Medulla oblongata (tissue), 1 donor: ENCODE measurements at regions not wholly inside any gene's neighbourhood (a gene's known extent, or its start where the extent isn't known, plus 50 kb on each side); places are given as distances from the start of the nearest gene placed in this dataset.
"Not testable (repeated sequence)": the region's sequence is repeated elsewhere in the genome, so short reads cannot be mapped to it uniquely, and the experiment has no call there.

Source experiments
- DNase-seq: peaks from one replicate; pipeline ENCODE4 v3.0.0-alpha.2; 2015; ENCODE audit errors: extremely low spot score

DNA sequence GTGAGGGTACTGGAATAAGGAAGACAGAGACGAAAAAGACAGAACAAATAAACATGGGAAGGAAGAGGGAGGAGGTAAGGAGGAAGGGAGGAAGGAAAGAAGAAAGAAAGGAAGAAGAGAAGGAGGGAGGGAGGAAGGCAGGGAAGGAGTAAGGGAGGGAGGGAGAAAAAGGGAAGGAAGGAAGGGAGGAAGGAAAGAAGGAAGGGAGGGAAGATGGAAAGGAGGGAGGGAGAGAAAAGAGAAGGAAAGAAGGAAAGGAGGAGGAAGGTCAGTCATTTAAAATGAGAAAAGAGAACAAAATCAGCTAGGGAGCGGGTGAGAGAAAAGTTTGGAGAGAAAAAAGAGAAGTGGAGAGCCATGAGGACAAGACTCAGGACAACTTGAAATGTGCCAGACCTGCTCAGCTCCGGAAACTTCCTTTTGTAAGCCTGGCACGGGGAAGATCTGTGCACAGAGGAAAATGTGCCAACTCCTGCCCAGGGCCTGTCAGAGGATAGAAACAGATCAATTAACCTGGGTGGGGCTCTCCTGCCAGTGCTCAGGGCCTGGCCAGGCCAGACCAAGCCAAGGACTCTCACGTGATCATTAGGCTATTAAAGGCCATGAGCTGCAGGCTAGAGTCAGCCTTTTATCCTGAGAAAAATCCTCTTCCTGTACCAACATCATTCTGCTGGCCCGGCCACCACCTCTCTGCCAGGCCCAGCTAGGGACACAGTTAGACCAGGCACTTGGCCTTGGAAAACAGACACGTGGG, 50.1 kb upstream of the BCL6 start:
- DNase-seq: peak; percentile 14

DNA sequence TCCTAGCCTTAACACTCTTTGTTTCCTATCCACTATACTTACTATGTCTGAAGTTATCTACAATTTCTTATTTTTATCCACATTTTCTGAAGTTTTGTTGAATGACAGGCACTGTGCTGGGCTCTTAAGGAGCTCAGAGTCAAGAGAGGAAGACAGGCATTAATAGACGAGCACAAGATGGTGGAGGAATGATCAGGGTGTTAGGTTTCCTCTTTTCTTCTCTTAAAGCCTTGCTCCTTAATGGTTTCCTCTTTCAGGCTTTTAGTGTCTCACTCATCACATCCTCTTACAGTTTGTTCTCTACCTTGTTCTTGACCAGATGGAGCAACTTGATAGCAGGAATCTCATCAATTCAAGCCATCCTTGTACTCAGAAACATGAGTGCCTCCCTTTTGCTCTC, 52.9 kb upstream of the BCL6 start:
- no peak for DNase-seq

DNA sequence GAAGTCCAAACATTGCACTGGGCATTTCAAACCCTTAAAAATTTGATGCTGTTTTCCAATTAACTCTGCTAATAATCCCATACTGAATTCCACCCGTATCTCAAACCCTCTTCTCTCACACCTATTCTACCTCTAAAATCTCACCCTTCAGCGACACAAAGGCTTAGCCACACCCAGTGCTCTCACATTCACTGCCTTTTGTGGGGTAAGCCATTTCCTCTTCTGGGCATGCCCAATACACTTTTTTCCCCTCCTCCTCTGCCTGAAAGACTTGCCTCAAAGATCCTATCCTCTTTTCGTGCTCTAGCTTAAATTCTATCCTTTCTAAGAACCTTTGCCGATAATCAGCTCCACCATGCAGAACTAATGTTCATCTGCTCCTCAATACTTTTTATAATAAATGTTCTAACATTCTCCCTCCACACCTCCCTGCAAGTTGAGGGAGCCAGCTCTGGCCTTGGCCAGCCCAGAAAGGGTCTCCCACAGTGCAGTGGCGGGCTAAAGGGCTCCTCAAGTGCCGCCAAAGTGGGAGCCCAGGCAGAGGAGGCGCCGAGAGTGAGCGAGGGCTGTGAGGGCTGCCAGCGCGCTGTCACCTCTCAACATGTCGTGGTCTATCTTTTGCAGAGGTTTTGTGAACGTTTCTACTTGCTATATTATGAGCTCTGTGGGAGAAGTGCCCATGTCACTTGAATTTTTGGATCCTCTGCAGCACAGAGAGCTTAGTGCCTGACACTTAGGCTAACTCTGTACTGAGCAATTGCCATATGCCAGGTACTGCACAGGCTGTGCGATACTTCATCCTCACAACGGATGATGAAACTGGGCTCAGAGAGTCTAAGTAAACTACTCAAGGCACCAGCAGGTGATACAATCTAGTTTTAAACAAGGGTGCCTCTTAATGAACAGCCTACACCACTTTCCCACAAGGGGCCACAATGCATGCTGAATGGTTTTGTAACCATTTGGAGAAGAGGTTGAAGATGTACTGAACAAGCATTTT, 53.6 kb upstream of the BCL6 start:
- DNase-seq: no peak

DNA sequence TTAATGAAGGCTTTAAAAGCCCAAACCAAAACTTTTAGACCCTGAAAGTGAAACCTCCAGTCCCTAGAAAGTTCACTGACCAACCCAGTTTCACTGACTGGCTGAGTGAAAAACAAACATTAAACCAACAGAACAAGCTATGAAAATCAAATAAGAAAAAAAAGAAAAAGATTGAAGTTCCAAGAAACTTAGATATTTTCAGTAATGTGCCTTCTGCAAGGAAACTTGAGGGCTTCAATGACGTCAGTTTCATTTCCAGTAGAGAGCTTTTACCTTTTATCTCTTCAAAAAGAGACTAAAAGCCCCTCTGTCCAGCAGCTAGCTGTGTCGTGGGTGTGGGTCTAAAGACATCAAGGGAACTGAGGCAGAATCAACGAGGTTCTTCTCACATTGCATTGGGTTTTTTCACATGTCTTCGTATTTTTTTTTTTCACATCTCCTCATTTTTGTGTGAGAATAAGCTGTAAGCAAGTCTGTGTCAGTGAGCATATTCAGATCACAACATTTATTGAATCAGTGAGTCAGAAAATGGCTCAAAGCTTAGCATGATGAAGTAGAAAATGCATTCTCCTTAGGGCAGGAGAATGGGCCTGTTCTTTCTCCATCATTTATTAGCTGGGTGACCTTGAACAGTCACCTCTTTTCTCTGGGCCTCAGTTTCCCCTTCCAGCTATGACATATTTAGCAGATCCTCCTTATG, 54.8 kb upstream of the BCL6 start:
- DNase-seq: no peak

DNA sequence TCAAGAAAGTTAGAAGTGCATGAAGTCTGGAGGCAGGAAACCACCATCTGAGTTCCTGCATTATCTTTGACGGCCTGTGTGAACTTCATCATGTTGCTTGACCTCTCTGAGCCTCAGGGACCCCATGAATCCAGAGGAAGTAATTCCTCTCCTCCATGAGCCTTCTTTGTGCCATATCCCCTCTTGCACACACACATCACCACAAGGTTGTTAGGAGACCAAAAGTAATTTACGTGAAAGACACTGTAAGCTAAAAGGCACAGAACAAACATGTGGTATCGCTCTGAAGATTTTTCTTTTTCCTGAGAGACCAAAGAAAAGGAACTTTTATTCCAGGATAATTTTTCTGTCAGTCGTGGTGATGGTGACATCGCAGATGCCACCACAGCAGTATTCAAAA, 55.9 kb upstream of the BCL6 start:
- DNase-seq: no peak

DNA sequence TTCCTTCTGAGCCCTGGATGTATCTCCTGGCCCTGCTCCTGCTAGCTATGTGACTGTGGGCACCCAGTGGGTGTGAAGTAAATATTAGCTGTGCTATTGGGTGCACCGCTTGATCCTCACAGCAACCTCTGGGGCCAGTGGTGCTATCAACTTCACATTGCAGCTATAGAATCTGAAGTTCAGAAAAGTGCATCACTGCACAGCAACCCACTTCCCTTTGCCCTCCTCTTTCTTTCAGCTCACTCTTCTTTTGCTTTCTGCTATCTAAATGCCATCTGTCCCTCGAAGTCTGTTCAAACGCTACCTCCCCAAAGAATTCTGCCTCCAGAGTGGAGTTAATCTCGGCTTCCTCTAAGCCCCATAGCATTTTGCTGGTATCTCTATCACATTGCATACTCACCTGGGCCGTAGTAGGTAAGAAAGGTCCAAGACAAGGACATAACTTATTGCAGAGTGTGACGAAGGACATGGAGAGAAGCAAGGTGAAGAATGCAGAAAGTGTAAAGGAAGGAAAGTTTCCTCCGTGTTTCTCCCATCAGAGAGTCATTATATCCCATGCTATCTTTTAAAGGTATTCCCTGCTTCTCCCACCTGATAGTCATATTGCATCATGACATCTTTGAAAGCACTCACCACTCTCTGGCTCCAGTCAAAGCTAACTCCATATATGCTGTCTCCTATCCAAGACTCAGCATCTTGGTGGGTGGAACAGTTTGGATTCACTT, 57.1 kb upstream of the BCL6 start:
- DNase-seq: no peak

DNA sequence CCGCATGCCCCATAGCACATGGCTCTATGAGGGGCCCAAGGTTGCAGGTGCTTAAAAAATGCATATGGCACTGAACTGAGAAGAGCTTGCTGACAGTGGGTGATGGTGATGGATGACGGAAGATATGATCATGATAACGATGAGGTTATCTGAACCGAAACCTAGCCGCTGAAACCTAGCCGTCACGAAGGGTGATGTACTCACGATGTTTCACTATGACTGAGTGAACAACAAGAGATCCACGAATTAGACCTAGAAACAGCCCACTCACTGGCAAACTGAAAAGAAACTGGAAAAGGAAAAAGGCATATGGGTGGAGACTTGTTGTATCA, 57.6 kb upstream of the BCL6 start:
- DNase-seq: no peak

DNA sequence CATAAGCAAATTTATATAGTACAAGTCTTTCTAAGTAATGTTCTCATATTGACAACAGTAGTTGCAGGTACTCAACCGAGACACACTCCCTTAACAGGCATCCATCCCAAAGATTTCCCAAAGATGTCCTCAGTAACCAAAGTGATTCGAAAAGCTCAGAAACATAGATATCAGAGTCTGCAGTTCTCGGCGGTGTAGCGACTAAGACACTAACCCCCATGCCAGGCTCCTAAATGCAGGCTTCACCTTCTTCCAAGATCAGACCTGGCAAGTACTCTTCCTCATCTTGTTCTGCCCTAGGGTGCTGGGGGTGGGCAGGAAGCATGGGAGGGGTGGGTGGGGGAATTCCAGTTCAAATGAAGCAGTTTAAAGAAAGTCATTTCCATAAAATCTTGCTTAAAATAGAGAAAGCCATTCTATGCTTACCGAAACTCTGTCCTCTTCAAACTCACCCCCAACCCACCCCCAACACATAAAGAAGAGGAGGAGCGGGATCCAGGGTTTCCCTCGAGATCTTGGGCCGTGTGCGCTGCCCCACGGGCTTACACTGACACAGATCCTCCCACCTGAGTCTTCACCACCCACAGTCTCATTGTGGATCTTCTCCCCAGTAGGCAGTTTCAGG, 59.0 kb upstream of the BCL6 start:
- DNase-seq: no peak

DNA sequence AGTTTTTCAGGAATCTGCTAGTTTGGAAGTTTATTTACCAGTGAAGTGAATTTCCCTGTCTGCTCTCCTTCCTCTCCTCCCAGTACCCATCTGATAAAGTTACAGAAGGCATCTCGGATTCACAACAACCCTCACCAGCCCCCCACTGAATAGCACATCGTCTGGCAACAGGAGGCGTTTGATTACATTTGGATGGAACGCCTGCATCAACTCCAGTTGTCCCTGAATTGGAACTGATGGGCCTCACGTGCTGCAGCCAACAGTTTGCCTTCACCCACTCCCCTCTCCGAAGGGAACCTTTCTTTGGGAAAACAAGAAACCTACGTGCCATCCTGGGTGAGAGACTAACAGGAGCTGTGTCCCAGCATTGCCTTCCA, 59.5 kb upstream of the BCL6 start:
- DNase-seq: no peak

DNA sequence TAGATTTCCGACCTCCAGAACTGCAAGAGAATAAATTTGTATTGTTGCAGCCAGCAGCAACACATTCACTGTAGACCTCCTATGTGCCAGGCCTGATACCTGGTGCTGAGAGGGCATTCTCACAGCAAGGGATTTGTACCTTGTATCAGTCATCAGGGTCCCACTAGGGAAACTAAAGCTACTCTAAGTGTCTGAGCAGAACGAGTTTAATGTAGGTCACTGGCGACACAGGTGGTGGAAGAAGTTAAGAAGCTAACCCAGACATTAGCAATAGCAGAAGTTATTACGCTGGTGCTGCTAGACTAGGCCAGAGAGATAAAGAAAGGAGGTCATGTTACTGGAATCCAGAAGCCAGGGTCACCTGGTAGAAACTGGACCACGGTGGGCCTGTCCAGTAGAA, 60.5 kb upstream of the BCL6 start:
- DNase-seq: no peak

DNA sequence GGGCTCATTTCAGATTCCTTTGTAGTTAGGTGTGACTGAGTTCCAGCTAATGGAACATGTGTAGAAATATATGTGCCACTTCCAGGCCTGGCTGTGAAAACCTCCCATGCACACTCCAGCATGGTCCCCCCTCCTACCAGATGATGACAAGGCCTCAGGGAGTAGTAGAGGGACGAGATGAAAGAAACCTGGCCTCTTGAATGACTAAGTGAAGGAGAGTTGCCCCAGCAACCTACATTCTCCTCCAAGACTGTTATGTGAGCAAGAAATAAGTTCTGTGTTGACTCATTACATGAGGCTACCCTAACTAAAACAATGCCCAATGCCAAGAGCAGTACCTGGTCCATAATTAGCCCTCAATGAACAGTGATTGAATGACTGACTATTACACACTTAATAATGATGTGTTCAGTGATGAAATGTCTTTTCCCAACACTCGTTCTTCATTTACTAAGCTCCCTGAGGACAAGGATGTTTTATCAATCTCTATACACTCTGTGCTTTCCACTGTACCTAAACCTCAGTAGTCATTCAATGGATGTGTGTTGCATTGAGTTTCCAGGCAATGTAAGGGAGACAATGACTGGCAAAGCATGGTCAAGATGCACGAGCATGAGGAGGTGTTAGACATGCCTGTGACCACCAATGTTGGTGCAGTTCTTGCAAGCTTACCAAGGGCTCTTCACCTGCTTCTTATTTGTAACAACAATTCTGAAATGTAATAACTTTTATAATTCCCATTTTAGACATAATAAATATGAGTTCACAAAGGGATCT, 62.0 kb upstream of the BCL6 start:
- DNase-seq: no peak

DNA sequence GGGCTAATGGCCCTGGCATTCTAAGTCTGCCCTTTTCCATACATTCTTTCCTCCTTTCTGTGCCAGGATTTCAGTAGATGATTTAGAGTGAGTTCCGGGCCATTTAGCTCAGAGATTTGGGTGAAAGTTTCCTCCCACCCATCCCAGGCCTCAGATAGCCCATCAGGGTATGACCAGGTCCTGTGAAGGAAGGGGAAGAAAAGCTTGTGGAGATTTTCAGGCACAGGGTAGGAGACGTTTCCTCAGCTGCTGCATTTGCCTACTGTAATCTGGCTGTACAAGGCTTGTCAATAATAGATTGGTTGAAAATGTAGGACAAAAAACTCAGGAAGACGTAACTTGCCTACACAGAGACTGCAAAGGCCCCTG, 63.2 kb upstream of the BCL6 start:
- no peak for DNase-seq

DNA sequence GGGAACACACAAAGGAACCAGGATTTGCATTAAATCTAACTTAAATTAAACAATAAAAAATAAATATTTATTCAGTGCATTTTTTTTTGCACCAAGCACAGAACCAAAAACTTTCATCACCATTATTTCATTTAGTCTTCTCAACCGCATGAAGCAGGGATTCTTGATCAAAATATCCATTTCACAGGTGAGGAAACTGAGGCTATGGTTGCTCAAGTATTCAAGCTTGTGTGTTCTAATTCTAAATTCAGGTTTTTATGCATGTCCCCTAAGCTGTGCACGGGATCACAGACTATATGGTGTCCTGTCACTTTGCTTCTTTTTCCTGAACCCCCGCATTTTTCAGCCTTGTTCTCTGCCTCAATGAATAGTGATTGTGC, 64.3 kb upstream of the BCL6 start:
- DNase-seq: no peak

DNA sequence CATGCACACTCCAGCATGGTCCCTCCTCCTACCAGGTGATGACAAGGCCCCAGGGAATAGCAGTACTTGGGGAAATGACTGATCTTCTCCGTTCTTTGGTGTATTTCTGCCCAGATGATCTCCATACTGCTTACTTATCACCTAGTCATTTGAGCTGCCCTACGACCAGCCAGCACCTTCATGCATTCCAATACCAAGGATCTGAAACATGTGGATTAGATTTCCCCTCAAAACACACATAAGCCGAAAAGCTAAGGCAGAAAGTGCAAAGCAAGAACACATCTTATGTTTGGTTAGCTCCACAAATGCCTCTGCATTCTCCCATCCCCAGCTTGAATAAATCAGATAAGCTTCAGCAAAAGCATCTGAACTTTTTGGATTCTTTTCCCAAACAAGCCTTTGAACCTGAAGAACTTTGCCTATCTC, 64.8 kb upstream of the BCL6 start:
- no peak for DNase-seq

DNA sequence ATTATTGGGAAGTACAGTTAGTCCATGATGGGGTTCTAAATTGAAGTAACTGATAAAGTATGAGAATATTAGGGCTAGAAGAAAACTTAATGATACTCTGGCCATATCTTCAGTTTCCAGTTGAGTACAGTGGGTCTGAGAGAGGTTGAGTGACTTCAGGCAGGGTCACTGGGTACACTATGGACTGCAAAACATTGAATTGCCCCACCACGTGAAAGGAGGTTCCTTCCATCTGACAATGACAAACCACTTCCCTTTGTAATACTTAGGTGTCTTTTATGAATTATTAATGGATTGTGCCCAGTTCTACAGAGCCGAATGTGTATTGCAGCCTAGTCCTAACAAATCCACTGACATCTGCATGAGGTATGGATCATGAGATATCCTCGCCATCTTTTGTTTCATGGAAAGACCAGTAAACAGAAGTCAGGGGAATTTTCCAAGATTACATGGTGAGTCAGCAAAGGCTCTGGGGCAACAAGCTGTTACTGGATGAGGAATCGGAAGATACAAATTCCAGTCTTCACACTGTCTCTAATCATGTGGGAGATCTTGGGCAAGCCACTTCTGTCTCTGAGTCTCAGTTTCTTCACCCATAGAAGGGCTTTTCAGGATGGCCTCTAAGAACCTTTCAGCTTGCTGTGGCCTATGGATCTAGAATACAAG, 66.5 kb upstream of the BCL6 start:
- DNase-seq: no peak

DNA sequence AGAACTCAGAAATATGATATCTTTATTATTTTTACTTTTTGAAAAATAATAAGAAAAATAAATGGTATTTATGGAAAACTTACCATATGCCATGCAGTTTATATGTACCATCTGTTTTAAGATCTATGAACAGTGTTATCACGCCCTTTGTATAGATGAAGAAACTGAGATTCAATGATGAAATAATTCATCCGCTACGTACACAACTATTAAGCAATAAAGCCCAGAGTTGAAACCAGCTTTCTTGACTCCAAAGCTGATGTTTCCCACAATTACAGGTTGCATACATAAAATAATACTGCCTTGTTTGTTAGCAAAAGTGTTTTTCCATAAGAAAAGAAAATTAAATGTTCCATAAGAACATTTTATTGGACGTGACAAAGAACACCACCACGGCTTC, 67.2 kb upstream of the BCL6 start:
- DNase-seq: no peak

DNA sequence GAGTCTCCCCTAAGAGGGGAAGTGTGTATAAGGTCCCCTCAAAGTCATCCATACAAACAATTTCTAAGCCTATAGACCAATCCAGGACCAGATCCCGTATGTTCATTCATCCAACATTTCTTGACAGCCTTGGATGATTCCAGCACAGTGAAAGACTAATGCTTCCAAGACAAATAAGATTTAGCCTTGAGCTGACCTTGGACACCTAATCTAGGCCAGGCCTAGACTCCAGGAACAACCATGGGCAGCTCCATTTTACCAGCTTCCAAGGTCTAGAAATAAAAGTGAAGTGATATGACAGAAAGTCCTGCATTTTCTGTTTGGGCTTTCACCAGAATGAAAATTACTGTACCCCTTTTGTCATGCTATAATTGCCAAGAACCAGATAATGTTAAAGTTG, 67.9 kb upstream of the BCL6 start:
- no peak for DNase-seq

DNA sequence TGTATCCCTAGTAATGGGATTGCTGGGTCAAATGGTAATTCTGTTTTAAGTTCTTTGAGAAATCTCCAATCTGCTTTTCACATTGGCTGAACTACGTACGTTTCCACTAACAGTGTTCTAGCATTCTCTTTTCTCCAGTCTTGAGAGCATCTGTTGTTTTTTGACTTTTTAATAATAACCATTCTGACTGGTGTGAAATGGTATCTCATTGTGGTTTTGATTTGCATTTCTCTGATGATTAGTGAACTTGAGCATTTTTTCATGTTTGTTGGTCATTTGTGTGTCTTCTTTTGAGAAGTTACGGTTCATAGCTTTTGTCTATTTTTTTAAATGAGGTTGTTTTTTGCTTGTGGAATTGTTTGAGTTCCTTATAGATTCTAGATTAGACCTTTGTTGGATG, 72.5 kb upstream of the BCL6 start:
- DNase-seq: not testable (repeated sequence)

DNA sequence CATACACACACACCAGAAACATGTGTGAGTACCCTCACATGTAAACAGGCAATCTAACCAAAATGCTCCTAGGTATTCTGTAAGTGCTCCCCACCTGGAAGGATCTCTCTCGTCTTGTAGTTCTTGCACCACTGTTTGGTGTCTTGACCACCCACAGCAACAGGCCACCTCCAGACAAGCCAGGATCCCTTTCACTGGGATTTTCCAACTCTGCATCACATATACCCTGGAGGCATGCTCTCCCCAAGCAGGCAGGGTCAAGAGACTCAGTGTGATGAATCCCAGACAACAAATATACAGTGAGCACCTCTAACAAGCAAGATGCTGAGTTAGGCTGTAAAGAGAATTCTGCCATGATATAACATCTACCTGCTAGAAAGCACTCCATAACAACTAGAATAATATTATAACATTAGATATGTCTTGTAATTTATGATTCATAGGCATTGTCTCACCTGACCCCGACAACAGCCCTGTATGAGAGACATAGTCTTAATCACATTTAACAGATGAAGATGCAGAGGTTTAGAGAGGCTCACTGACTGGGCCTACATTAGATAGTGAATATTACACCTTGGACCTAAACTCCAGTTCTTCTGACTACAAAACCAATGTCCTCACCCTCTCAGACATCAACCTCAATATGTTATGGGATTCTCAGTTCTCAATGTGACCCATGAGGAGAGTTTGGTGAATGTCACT, 76.5 kb upstream of the BCL6 start:
- DNase-seq: no peak

DNA sequence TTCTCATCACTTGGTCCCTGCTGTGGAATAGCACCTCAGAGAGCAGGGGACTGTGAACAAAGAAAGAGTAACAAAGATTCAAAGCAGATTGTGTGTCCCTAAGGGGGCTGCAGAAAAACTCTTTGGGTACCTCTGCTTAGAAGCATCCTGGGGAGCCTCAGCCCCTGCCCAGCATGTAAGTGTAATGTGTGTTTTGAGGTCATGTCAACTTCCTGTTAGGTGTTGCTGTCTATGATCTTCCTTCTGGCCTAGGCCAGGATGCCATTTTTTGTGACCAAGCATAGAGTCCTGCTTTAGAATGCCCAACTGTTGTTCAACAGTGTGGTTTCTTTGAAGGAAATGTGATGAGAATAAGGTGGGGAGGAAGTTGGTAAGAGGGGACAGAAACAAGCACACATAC, 77.1 kb upstream of the BCL6 start:
- DNase-seq: no peak
